Endothelial cell of umbilical vein (primary cell): ENCODE measurements at regions not wholly inside any gene's neighbourhood (a gene's known extent, or its start where the extent isn't known, plus 50 kb on each side); places are given as distances from the start of the nearest gene placed in this dataset.

Experiments
- CTCF ChIP-seq, 2 donors: IDR thresholded peaks; 1 replicate in 1 of 2; 2 replicates in 1 of 2; pipeline ENCODE4 v1.5.1; 2011; ENCODE audit warnings: low read length in 2 of 2, mild to moderate bottlenecking in 2 of 2, moderate library complexity in 2 of 2, control low read depth in 1 of 2, inconsistent platforms in 1 of 2, low read depth in 1 of 2; ENCODE audit not compliant: insufficient read depth in 1 of 2; ENCODE audit errors: extremely low read depth in 1 of 2
- EZH2 ChIP-seq: IDR thresholded peaks from 2 replicates; pipeline ENCODE4 v1.6.1; 2012; ENCODE audit warnings: borderline replicate concordance, low read depth, mild to moderate bottlenecking, moderate library complexity, low read length, inconsistent platforms; ENCODE audit not compliant: severe bottlenecking
- JUN ChIP-seq: IDR thresholded peaks from 2 replicates; pipeline ENCODE4 v1.6.1; 2011; ENCODE audit warnings: borderline replicate concordance, low read depth; ENCODE audit not compliant: insufficient read length, insufficient read depth
- POLR2A ChIP-seq: IDR thresholded peaks from 2 replicates; pipeline ENCODE4 v1.6.1; 2012; ENCODE audit warnings: low read depth, mild to moderate bottlenecking, control low read depth, low read length

- TF ChIP-seq EZH2: no peak
- no peak for TF ChIP-seq CTCF (IDR thresholded peaks at IDR 0.05; ENCODE audit: extremely low read depth in 1 of 2, insufficient read depth in 1 of 2, low read depth in 1 of 2, low read length in 2 of 2)
- TF ChIP-seq JUN: no peak
- TF ChIP-seq POLR2A: no peak
Observed at GRCh38 chr1:36651176-36651910, 168.6 kb upstream of the CSF3R start.
